H9 (cell line): ENCODE measurements at regions not wholly inside any gene's neighbourhood (a gene's known extent, or its start where the extent isn't known, plus 50 kb on each side); places are given as distances from the start of the nearest gene placed in this dataset.

ENCODE experiments used
- DNase-seq: peaks from one replicate; pipeline ENCODE4 v3.0.0-alpha.2; 2017
- H2AFZ ChIP-seq: one replicate; pipeline ENCODE4 v1.6.1; 2013; ENCODE audit warnings: mild to moderate bottlenecking, low read length, control low read depth, moderate library complexity
- H2AK5ac ChIP-seq: 2 replicates; pipeline ENCODE4 v1.6.1; 2013; ENCODE audit warnings: low read length, control low read depth, mixed read lengths; ENCODE audit not compliant: insufficient read length
- H2BK120ac ChIP-seq: one replicate; pipeline ENCODE4 v1.6.1; 2013; ENCODE audit warnings: low read depth, mild to moderate bottlenecking, low read length, control low read depth, inconsistent platforms; ENCODE audit not compliant: poor library complexity, severe bottlenecking
- H2BK12ac ChIP-seq: 2 replicates; pipeline ENCODE4 v1.6.1; 2013; ENCODE audit warnings: low read length, control low read depth, mixed read lengths, low read depth; ENCODE audit not compliant: insufficient read length
- H2BK15ac ChIP-seq: 2 replicates; pipeline ENCODE4 v1.6.1; 2013; ENCODE audit warnings: low read depth, low read length, control low read depth
- H2BK20ac ChIP-seq: one replicate; pipeline ENCODE4 v1.6.1; 2013; ENCODE audit warnings: low read depth, mild to moderate bottlenecking, low read length, control low read depth, inconsistent platforms; ENCODE audit not compliant: poor library complexity, severe bottlenecking
- H2BK5ac ChIP-seq: 2 replicates; pipeline ENCODE4 v1.6.1; 2013; ENCODE audit warnings: low read length, control low read depth, mixed read lengths; ENCODE audit not compliant: insufficient read length
- H3K14ac ChIP-seq: 2 replicates; pipeline ENCODE4 v1.6.1; 2013; ENCODE audit warnings: low read length, control low read depth; ENCODE audit not compliant: insufficient read depth
- H3K18ac ChIP-seq: 2 replicates; pipeline ENCODE4 v1.6.1; 2013; ENCODE audit warnings: low read depth, mild to moderate bottlenecking, mixed read lengths, low read length, control low read depth; ENCODE audit not compliant: insufficient read length
- H3K23ac ChIP-seq: 2 replicates; pipeline ENCODE4 v1.6.1; 2013; ENCODE audit warnings: low read length, control low read depth, mixed read lengths, low read depth; ENCODE audit not compliant: insufficient read length
- H3K23me2 ChIP-seq: 2 replicates; pipeline ENCODE4 v1.6.1; 2013; ENCODE audit warnings: low read depth, mild to moderate bottlenecking, mixed read lengths, low read length, control low read depth; ENCODE audit not compliant: insufficient read length, poor library complexity, severe bottlenecking
- H3K27ac ChIP-seq: 2 replicates; pipeline ENCODE4 v1.5.1; 2013; ENCODE audit warnings: low read length, control low read depth, mixed read lengths, low read depth; ENCODE audit not compliant: insufficient read length
- H3K27me3 ChIP-seq: 2 replicates; pipeline ENCODE4 v1.6.1; 2013; ENCODE audit warnings: low read length, control low read depth, inconsistent platforms; ENCODE audit not compliant: insufficient read depth
- H3K4ac ChIP-seq: 2 replicates; pipeline ENCODE4 v1.6.1; 2013; ENCODE audit warnings: low read depth, mild to moderate bottlenecking, control low read depth, inconsistent platforms, low read length, moderate library complexity
- H3K4me1 ChIP-seq: 2 replicates; pipeline ENCODE4 v1.6.1; 2013; ENCODE audit warnings: low read length, control low read depth, inconsistent platforms; ENCODE audit not compliant: insufficient read depth
- H3K4me2 ChIP-seq: 2 replicates; pipeline ENCODE4 v1.6.1; 2013; ENCODE audit warnings: low read length, control low read depth, mixed read lengths; ENCODE audit not compliant: insufficient read length, insufficient read depth
- H3K56ac ChIP-seq: 2 replicates; pipeline ENCODE4 v1.6.1; 2013; ENCODE audit warnings: low read depth, mild to moderate bottlenecking, mixed read lengths, low read length, control low read depth; ENCODE audit not compliant: insufficient read length
- H3K79me1 ChIP-seq: 2 replicates; pipeline ENCODE4 v1.6.1; 2013; ENCODE audit warnings: low read depth, mild to moderate bottlenecking, moderate library complexity, low read length, control low read depth, inconsistent platforms; ENCODE audit not compliant: insufficient read depth, poor library complexity, severe bottlenecking
- H3K79me2 ChIP-seq: 2 replicates; pipeline ENCODE4 v1.6.1; 2013; ENCODE audit warnings: low read length, control low read depth, inconsistent platforms; ENCODE audit not compliant: insufficient read depth
- H3K9ac ChIP-seq: 2 replicates; pipeline ENCODE4 v1.6.1; 2013; ENCODE audit warnings: low read length, control low read depth, mixed read lengths; ENCODE audit not compliant: insufficient read length; ENCODE audit errors: extremely low read depth
- H3K9me3 ChIP-seq: one replicate; pipeline ENCODE4 v1.6.1; 2013; ENCODE audit warnings: low read depth, low read length, inconsistent platforms; ENCODE audit not compliant: control insufficient read depth
- H3T11ph ChIP-seq: one replicate; pipeline ENCODE4 v1.6.1; 2013; ENCODE audit warnings: mild to moderate bottlenecking, low read length, control low read depth, inconsistent platforms
- H4K20me1 ChIP-seq: one replicate; pipeline ENCODE4 v1.6.1; 2013; ENCODE audit not compliant: control insufficient read depth, insufficient read length, insufficient read depth
- H4K5ac ChIP-seq: 2 replicates; pipeline ENCODE4 v1.6.1; 2013; ENCODE audit warnings: low read depth, mild to moderate bottlenecking, mixed read lengths, low read length, control low read depth; ENCODE audit not compliant: insufficient read length
- H4K8ac ChIP-seq: replicated peaks from 2 replicates; pipeline ENCODE4 v1.6.1; 2013; ENCODE audit warnings: low read length, control low read depth, mixed read lengths, low read depth; ENCODE audit not compliant: insufficient read length
- H4K91ac ChIP-seq: 2 replicates; pipeline ENCODE4 v1.6.1; 2013; ENCODE audit warnings: low read depth, mild to moderate bottlenecking, moderate library complexity, mixed read lengths, low read length, control low read depth; ENCODE audit not compliant: insufficient read length
- H3K27ac Mint-ChIP-seq, 3 experiments: 2 replicates in 2 of 3; 3 replicates in 1 of 3; pipeline ENCODE4 v1.8.0; 2020 to 2021; ENCODE audit warnings: mixed read lengths in 3 of 3, mild to moderate bottlenecking in 1 of 3, moderate library complexity in 1 of 3
- H3K27me3 Mint-ChIP-seq: 2 replicates; pipeline ENCODE4 v1.8.0; 2021; ENCODE audit warnings: low read depth, mild to moderate bottlenecking, moderate library complexity, mixed read lengths
- H3K36me3 Mint-ChIP-seq, 3 experiments: 2 replicates in 2 of 3; 3 replicates in 1 of 3; pipeline ENCODE4 v1.8.0; 2020 to 2021; ENCODE audit warnings: low read depth in 3 of 3, mixed read lengths in 3 of 3; ENCODE audit not compliant: insufficient read depth in 1 of 3
- H3K4me1 Mint-ChIP-seq, 2 experiments: 2 replicates each; pipeline ENCODE4 v1.8.0; 2020; ENCODE audit warnings: mixed read lengths in 2 of 2
- H3K4me3 Mint-ChIP-seq, 2 experiments: 2 replicates in 1 of 2; 3 replicates in 1 of 2; pipeline ENCODE4 v1.8.0; 2020 to 2021; ENCODE audit warnings: mild to moderate bottlenecking in 2 of 2, mixed read lengths in 2 of 2, moderate library complexity in 1 of 2
- H3K9me3 Mint-ChIP-seq, 2 experiments: 2 replicates in 1 of 2; 3 replicates in 1 of 2; pipeline ENCODE4 v1.8.0; 2020; ENCODE audit warnings: mild to moderate bottlenecking in 2 of 2, mixed read lengths in 2 of 2, moderate library complexity in 1 of 2
- WGBS: extraction: QIAGEN DNeasy Blood & Tissue Kit; methylation state at CpG from one replicate; pipeline ENCODE4 v1.1.7; 2013; ENCODE audit warnings: missing lambda C conversion rate, low lambda C conversion rate, mixed read lengths; ENCODE audit not compliant: insufficient read length; ENCODE audit errors: extremely low coverage; 5-methylcytosine and 5-hydroxymethylcytosine counted together
- TF ChIP-seq, protein P1 (sequence below): fragments of 200-600 bp; sonication (generic); conservative IDR thresholded peaks from 3 replicates; pipeline ENCODE4 v1.8.0; 2021; ENCODE audit warnings: antibody characterized with exemption, mild to moderate bottlenecking

DNA sequence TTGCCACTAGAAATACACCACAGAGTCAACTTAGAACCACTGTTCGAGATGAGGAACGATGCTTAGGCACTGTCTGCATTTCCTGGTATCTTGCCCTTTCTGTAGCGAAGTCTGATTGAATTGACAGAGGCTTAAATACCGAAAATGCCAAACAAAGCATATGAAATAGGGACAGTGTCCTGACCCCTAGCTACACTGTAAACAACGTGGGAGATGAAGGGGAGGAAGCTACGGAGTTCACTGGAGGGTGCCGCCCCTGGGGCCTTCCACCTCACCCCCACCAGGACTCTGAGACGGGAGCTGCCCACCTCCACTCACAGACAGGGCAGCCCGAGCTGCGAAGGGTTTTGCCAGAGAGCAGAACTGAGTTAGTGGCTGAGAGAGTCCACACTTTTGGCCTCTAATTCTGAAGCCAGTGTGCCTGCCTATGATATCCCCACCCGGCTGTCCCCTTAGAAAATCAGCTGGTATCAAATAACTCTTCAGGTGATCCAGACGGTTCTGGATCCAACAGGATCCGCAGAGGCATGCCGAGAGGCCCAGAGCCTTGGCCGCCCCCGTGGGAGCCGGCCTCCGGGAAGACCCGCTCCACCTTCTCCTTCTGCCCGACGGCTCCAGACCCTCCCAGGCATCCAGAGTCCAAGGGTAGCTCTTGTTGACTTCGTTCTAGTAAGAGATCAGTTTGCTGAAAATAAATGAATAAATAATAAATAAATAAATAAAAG, 230.7 kb upstream of the DIO3 start:
- Histone ChIP-seq H4K5ac (no peak overlapping the region), H3T11ph (no peak overlapping the region), H3K18ac (no peak overlapping the region), H3K9ac (no peak overlapping the region), H3K14ac (no peak overlapping the region), H2BK12ac (no peak overlapping the region), H2AK5ac (no peak overlapping the region), H2BK5ac (no peak overlapping the region), H2AFZ (no peak overlapping the region), H2BK120ac (no peak overlapping the region), H3K56ac (no peak overlapping the region), H4K20me1 (no peaks in the 10 kb centered on the region), H3K4me2 (no peak overlapping the region), H3K23me2 (no peaks in the 10 kb centered on the region), H2BK15ac (no peak overlapping the region), H3K27ac (no peak overlapping the region), H4K8ac (no peak overlapping the region), H3K4ac (no peak overlapping the region), H3K9me3 (no peaks in the 10 kb centered on the region), H3K79me2 (no peaks in the 10 kb centered on the region), H3K4me1 (no peaks in the 10 kb centered on the region), H2BK20ac (no peak overlapping the region), H3K23ac (no peak overlapping the region), H3K27me3 (no peaks in the 10 kb centered on the region; the same call in 1 of the 2 replicates), H4K91ac (no peak overlapping the region), H3K79me1 (no peaks in the 10 kb centered on the region)
- no peak overlapping the region for H3K27ac Mint-ChIP-seq
- no CpG with 5 or more reads among the region's 22 CpGs for WGBS
- TF ChIP-seq, protein P1, sequence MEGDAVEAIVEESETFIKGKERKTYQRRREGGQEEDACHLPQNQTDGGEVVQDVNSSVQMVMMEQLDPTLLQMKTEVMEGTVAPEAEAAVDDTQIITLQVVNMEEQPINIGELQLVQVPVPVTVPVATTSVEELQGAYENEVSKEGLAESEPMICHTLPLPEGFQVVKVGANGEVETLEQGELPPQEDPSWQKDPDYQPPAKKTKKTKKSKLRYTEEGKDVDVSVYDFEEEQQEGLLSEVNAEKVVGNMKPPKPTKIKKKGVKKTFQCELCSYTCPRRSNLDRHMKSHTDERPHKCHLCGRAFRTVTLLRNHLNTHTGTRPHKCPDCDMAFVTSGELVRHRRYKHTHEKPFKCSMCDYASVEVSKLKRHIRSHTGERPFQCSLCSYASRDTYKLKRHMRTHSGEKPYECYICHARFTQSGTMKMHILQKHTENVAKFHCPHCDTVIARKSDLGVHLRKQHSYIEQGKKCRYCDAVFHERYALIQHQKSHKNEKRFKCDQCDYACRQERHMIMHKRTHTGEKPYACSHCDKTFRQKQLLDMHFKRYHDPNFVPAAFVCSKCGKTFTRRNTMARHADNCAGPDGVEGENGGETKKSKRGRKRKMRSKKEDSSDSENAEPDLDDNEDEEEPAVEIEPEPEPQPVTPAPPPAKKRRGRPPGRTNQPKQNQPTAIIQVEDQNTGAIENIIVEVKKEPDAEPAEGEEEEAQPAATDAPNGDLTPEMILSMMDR = no peak
- no peaks in the 10 kb centered on the region for H3K9me3 Mint-ChIP-seq
- peaks cover 9 to 14% of the 10 kb centered on the region in 2 experiments for H3K4me1 Mint-ChIP-seq
- H3K4me3 Mint-ChIP-seq = no peak overlapping the region
- peaks cover 5% of the 10 kb centered on the region for H3K27me3 Mint-ChIP-seq
- no peak for DNase-seq
- no peaks in the 10 kb centered on the region; a peak in 1 of 7 replicates for H3K36me3 Mint-ChIP-seq
